ENCODE measurements at regions not wholly inside any gene's neighbourhood (a gene's known extent, or its start where the extent isn't known, plus 50 kb on each side); places are given as distances from the start of the nearest gene placed in this dataset.
"Not testable (repeated sequence)": the region's sequence is repeated elsewhere in the genome, so short reads cannot be mapped to it uniquely, and the experiment has no call there.

- H3K4me3 Mint-ChIP-seq, result no peak overlapping the region
- H3K36me3 Mint-ChIP-seq, result no peaks in the 10 kb centered on the region
- no peak for DNase-seq
- H3K27me3 Mint-ChIP-seq, result no peaks in the 10 kb centered on the region
- H3K4me1 Mint-ChIP-seq, result peaks cover 0 to 4% (median 2%) of the 10 kb centered on the region in 3 donors
- ATAC-seq (ENCODE audit: low read depth in 2 of 2), result no peak
- peaks cover 0 to 4% (median 0%) of the 10 kb centered on the region in 7 donors for H3K9me3 Mint-ChIP-seq
- no peak overlapping the region for H3K27ac Mint-ChIP-seq
These were observed 102.2 kb upstream of the GJB6 start for GRCh38 chr13:20334309-20334708.

- ATAC-seq (ENCODE audit: low read depth in 2 of 2) (no peak), DNase-seq (no peak)
- Mint-ChIP-seq H3K36me3 (no peaks in the 10 kb centered on the region), H3K4me1 (no peaks in the 10 kb centered on the region), H3K4me3 (no peak overlapping the region), H3K27ac (no peak overlapping the region), H3K9me3 (peaks cover 0 to 11% (median 5%) of the 10 kb centered on the region in 7 donors), H3K27me3 (no peaks in the 10 kb centered on the region)
These were observed 100.4 kb upstream of the GJB6 start for GRCh38 chr13:20332361-20333096.

- peaks cover 0 to 14% (median 5%) of the 10 kb centered on the region in 7 donors for H3K9me3 Mint-ChIP-seq
- ATAC-seq (ENCODE audit: low read depth in 2 of 2) (no peak), DNase-seq (no peak)
- no peaks in the 10 kb centered on the region for H3K27me3 Mint-ChIP-seq
- H3K36me3 Mint-ChIP-seq, result no peaks in the 10 kb centered on the region
- H3K4me1 Mint-ChIP-seq, result no peaks in the 10 kb centered on the region
- no peak overlapping the region for H3K27ac Mint-ChIP-seq
- no peak overlapping the region for H3K4me3 Mint-ChIP-seq
These were observed 99.8 kb upstream of the GJB6 start for GRCh38 chr13:20331949-20332348.

DNA sequence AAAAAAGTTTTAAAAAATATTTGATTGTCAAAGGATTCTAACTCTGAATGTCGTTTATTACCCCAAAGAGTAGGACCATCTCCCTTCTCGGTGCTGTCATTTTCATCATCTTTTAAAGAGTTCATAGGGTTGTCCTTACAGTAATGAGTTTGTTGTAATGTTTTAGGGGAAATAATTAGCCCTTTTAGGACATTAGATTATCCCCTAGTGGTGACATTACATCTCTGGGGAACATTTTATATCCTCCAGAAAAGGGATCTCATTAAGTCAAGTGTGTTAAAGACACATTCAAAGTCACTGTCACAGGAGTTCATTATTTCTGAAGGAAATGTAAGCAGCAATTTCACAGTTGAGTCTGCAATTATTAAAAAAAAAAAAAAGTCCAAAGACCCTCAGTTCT lies 99.3 kb upstream of the GJB6 start:
- Mint-ChIP-seq H3K4me3 (no peak overlapping the region), H3K27ac (no peak overlapping the region), H3K27me3 (no peaks in the 10 kb centered on the region), H3K4me1 (no peaks in the 10 kb centered on the region), H3K9me3 (peaks cover 0 to 18% (median 5%) of the 10 kb centered on the region in 7 donors), H3K36me3 (no peaks in the 10 kb centered on the region)
- ATAC-seq (ENCODE audit: low read depth in 2 of 2) (no peak), DNase-seq (no peak)

DNA sequence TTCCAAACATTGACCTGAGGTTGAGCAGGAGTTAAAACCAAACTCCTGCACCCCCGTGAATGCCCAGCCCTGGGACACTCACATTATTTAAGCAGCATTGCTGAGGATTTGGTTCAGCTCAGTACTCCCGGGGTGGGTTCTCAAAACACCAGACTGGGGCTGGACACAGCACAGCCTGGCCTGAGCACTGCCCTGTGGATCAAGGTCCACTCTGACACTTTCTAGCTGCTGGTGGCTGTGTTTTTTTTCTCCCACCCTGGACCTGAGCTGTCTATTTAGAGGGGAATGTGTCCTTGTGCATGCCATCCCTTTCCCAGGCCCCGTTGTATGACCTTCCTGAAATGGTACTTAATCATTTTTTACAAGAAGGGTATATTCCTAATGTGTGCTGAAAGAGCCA lies 94.7 kb upstream of the GJB6 start:
- H3K27ac Mint-ChIP-seq, result no peak overlapping the region
- H3K4me1 Mint-ChIP-seq, result no peaks in the 10 kb centered on the region
- DNase-seq, result no peak
- H3K4me3 Mint-ChIP-seq, result no peak overlapping the region
- no peak for ATAC-seq (ENCODE audit: low read depth in 2 of 2)
- H3K27me3 Mint-ChIP-seq, result peaks cover under 1 to 14% (median 4%) of the 10 kb centered on the region in 3 donors
- H3K36me3 Mint-ChIP-seq, result peaks cover 0 to 9% of the 10 kb centered on the region in 2 donors
- peaks cover 9 to 41% (median 15%) of the 10 kb centered on the region in 7 donors for H3K9me3 Mint-ChIP-seq

DNA sequence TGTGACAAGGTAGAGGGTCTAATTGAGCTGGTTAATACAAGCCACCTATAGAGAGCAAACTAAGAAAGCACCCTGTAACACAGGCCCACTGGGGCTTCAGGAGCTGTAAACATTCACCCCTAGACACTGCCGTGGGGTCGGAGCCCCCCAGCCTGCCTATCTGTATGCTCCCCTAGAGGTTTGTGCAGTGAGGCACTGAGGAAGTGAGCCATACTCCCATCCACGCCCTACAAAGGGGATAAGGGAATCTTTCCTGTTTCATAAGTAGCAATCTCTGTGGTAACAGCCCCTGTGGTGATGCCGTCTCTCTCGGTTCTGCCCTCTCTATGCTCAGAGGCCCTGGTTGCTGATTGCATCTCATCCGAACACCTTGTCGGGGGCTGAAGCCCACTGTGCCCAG lies 94.2 kb upstream of the GJB6 start:
- Mint-ChIP-seq H3K36me3 (peaks cover 0 to 9% of the 10 kb centered on the region in 2 donors), H3K9me3 (peaks cover 9 to 41% (median 15%) of the 10 kb centered on the region in 7 donors), H3K27ac (no peak overlapping the region), H3K4me3 (no peak overlapping the region), H3K4me1 (no peaks in the 10 kb centered on the region), H3K27me3 (peaks cover 6 to 17% (median 7%) of the 10 kb centered on the region in 3 donors)
- DNase-seq, result no peak
- no peak for ATAC-seq (ENCODE audit: low read depth in 2 of 2)

GRCh38 chr13:20320885-20321284 lies 88.8 kb upstream of the GJB6 start:
- DNase-seq, result no peak
- no peak for ATAC-seq (ENCODE audit: low read depth in 2 of 2)
- Mint-ChIP-seq H3K9me3 (peaks cover 4 to 20% (median 13%) of the 10 kb centered on the region in 7 donors), H3K36me3 (peaks cover 0 to 9% of the 10 kb centered on the region in 2 donors), H3K27ac (peak overlapping the region in 1 of 6 donors; percentile 7), H3K4me3 (no peak overlapping the region), H3K4me1 (no peaks in the 10 kb centered on the region), H3K27me3 (peaks cover 13 to 23% (median 14%) of the 10 kb centered on the region in 3 donors)

GRCh38 chr13:20313896-20314295 lies 81.8 kb upstream of the GJB6 start:
- Mint-ChIP-seq H3K27me3 (peaks cover 0 to 6% (median 4%) of the 10 kb centered on the region in 3 donors), H3K27ac (no peak overlapping the region), H3K36me3 (no peaks in the 10 kb centered on the region), H3K4me3 (no peak overlapping the region), H3K4me1 (no peaks in the 10 kb centered on the region), H3K9me3 (peaks cover 0 to 6% (median 4%) of the 10 kb centered on the region in 7 donors)
- ATAC-seq (ENCODE audit: low read depth in 2 of 2) (no peak), DNase-seq (no peak)

GRCh38 chr13:20312292-20312691 lies 80.2 kb upstream of the GJB6 start:
- no peak overlapping the region for H3K27ac Mint-ChIP-seq
- no peak for ATAC-seq (ENCODE audit: low read depth in 2 of 2)

DNA sequence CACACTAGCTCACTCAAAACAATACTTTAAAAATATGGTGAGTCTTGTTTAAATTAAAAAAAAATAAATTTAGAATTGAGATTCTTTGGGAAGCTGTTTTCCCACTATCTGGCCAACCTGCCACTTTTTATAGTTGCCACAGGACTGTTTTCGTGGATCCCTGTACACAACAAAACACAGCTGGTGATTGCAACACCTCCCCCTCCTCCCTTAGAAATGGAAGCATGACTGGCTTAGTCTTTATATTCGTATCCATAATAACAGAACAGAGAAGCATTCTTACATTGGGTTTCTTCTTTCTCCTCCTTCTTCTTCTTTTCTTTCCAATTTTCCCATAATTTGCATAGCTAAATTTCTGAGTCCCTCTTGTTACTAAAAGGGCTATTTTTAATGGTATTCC lies 79.5 kb upstream of the GJB6 start:
- Mint-ChIP-seq H3K4me1 (no peaks in the 10 kb centered on the region), H3K9me3 (peaks cover 5 to 27% (median 14%) of the 10 kb centered on the region in 7 donors), H3K27ac (no peak overlapping the region), H3K27me3 (peaks cover 6 to 13% (median 9%) of the 10 kb centered on the region in 3 donors), H3K4me3 (no peak overlapping the region), H3K36me3 (peaks cover 0 to 11% of the 10 kb centered on the region in 2 donors)
- DNase-seq (no peak), ATAC-seq (ENCODE audit: low read depth in 2 of 2) (no peak)

More at GRCh38 chr13:20312292-20312691, 80.2 kb upstream of the GJB6 start:
- Mint-ChIP-seq H3K4me3 (no peak overlapping the region), H3K27me3 (peaks cover 6 to 11% (median 6%) of the 10 kb centered on the region in 3 donors), H3K36me3 (peaks cover 0 to 7% of the 10 kb centered on the region in 2 donors), H3K9me3 (peaks cover 5 to 20% (median 11%) of the 10 kb centered on the region in 7 donors), H3K4me1 (no peaks in the 10 kb centered on the region)
- no peak for DNase-seq

GRCh38 chr13:20311022-20311421 lies 78.9 kb upstream of the GJB6 start:
- H3K27me3 Mint-ChIP-seq, result peaks cover 6 to 18% (median 9%) of the 10 kb centered on the region in 3 donors
- no peak overlapping the region for H3K4me3 Mint-ChIP-seq
- ATAC-seq (ENCODE audit: low read depth in 2 of 2) (no peak), DNase-seq (no peak)
- H3K27ac Mint-ChIP-seq, result no peak overlapping the region
- peaks cover 5 to 27% (median 14%) of the 10 kb centered on the region in 7 donors for H3K9me3 Mint-ChIP-seq
- H3K4me1 Mint-ChIP-seq, result no peaks in the 10 kb centered on the region
- peaks cover 0 to 11% of the 10 kb centered on the region in 2 donors for H3K36me3 Mint-ChIP-seq

DNA sequence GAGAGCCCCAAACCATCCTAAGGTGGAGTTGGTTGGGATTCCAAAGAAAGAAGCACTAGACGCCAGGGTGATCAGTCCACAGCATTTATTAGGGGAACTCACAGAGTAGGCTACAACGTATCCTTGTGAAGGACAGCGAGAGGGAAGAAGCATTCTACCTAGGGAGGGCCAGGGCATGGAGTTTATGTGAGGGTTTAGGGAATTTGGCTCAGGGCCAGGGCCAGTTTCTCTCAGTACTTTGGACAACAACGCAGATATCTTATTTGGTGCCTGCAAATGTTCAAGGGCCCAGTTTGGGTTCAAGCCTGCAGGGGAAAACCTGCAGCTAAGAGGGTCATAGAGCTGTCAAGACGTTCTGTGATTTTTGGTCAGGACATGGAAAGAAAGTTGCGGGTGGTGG lies 73.9 kb upstream of the GJB6 start:
- Mint-ChIP-seq H3K27ac (no peak overlapping the region), H3K4me1 (peaks cover 0 to 4% (median 0%) of the 10 kb centered on the region in 3 donors), H3K36me3 (peaks cover 0 to 18% of the 10 kb centered on the region in 2 donors), H3K27me3 (peaks cover 24 to 50% (median 25%) of the 10 kb centered on the region in 3 donors), H3K9me3 (peaks cover 0 to 31% (median 14%) of the 10 kb centered on the region in 7 donors), H3K4me3 (no peak overlapping the region)
- DNase-seq, result no peak
- no peak for ATAC-seq (ENCODE audit: low read depth in 2 of 2)

DNA sequence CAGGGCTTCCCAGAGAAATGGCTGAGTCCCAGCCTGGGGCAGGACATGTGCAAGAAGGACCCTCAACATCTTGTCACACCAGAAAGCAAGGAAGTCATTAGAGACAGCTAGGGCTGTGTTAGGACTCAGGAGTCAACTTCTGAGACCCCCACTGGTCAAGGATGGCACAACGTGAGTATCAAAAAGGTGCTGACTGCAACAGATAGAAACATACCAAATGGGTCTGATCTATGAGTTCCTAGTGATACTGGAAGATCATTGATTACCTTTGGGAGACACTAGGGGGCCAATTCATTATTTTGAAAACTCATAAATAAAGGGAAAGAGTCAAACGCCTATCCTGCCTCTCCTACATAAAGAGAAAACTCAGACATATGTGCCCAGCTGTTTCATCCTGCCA lies 73.5 kb upstream of the GJB6 start:
- Mint-ChIP-seq H3K27me3 (peaks cover 28 to 55% (median 30%) of the 10 kb centered on the region in 3 donors), H3K9me3 (peaks cover 0 to 31% (median 14%) of the 10 kb centered on the region in 7 donors), H3K4me3 (no peak overlapping the region), H3K4me1 (peaks cover 0 to 4% (median 0%) of the 10 kb centered on the region in 3 donors), H3K27ac (no peak overlapping the region), H3K36me3 (peaks cover 0 to 18% of the 10 kb centered on the region in 2 donors)
- ATAC-seq (ENCODE audit: low read depth in 2 of 2) (no peak), DNase-seq (no peak)

GRCh38 chr13:20304061-20304460 lies 71.9 kb upstream of the GJB6 start:
- not testable (repeated sequence) for ATAC-seq (ENCODE audit: low read depth in 2 of 2); H3K4me1 Mint-ChIP-seq; H3K27ac Mint-ChIP-seq; DNase-seq
- Mint-ChIP-seq H3K4me3 (peak overlapping the region in 1 of 8 donors; percentile 30), H3K27me3 (peaks cover 41 to 70% (median 45%) of the 10 kb centered on the region in 3 donors), H3K36me3 (peaks cover 0 to 18% of the 10 kb centered on the region in 2 donors), H3K9me3 (peaks cover 0 to 28% (median 11%) of the 10 kb centered on the region in 7 donors)
